Hindlimb muscle (tissue), 1 donor: ENCODE measurements at regions not wholly inside any gene's neighbourhood (a gene's known extent, or its start where the extent isn't known, plus 50 kb on each side); places are given as distances from the start of the nearest gene placed in this dataset.

Experiments used
- DNase-seq: peaks from one replicate; pipeline ENCODE4 v3.0.0-alpha.2; 2013

- DNase-seq = no peak
Measured at GRCh38 chr12:78700565-78700964, 164.0 kb upstream of the SYT1 start.

- no peak for DNase-seq
Measured at GRCh38 chr12:78703820-78704525, 160.6 kb upstream of the SYT1 start.

GRCh38 chr12:78711954-78712353, 152.6 kb upstream of the SYT1 start:
- DNase-seq = no peak

- DNase-seq = no peak
Measured at GRCh38 chr12:78712834-78713481, 151.6 kb upstream of the SYT1 start.

- no peak for DNase-seq
Measured at GRCh38 chr12:78719721-78720120, 144.9 kb upstream of the SYT1 start.

- DNase-seq = no peak
Measured at GRCh38 chr12:78721906-78722305, 142.7 kb upstream of the SYT1 start.

GRCh38 chr12:78725033-78725432, 139.5 kb upstream of the SYT1 start:
- no peak for DNase-seq

GRCh38 chr12:78725951-78726580, 138.5 kb upstream of the SYT1 start:
- no peak for DNase-seq

- no peak for DNase-seq
Measured at GRCh38 chr12:78726854-78727253, 137.7 kb upstream of the SYT1 start.

GRCh38 chr12:78732481-78732880, 132.1 kb upstream of the SYT1 start:
- DNase-seq = no peak

- DNase-seq = no peak
Measured at GRCh38 chr12:78739653-78740052, 124.9 kb upstream of the SYT1 start.

- DNase-seq = no peak
Measured at GRCh38 chr12:78746001-78746400, 118.6 kb upstream of the SYT1 start.

- DNase-seq = no peak
Measured at GRCh38 chr12:78753058-78753457, 111.5 kb upstream of the SYT1 start.

- DNase-seq = no peak
Measured at GRCh38 chr12:78756936-78757335, 107.6 kb upstream of the SYT1 start.

- DNase-seq = peak; percentile 1
Measured at GRCh38 chr12:78759367-78759766, 105.2 kb upstream of the SYT1 start.

- no peak for DNase-seq
Measured at GRCh38 chr12:78760906-78761305, 103.7 kb upstream of the SYT1 start.

- DNase-seq = no peak
Measured at GRCh38 chr12:78764913-78765312, 99.7 kb upstream of the SYT1 start.

- no peak for DNase-seq
Measured at GRCh38 chr12:78767264-78767981, 97.2 kb upstream of the SYT1 start.

GRCh38 chr12:78778339-78778738, 86.2 kb upstream of the SYT1 start:
- no peak for DNase-seq

GRCh38 chr12:78787576-78787975, 77.0 kb upstream of the SYT1 start:
- DNase-seq = no peak

- no peak for DNase-seq
Measured at GRCh38 chr12:78790148-78790547, 74.4 kb upstream of the SYT1 start.

- no peak for DNase-seq
Measured at GRCh38 chr12:78792052-78792698, 72.4 kb upstream of the SYT1 start.

GRCh38 chr12:78793491-78793890, 71.1 kb upstream of the SYT1 start:
- DNase-seq = no peak
